Loucy (cell line): ENCODE measurements at regions not wholly inside any gene's neighbourhood (a gene's known extent, or its start where the extent isn't known, plus 50 kb on each side); places are given as distances from the start of the nearest gene placed in this dataset.

Experiments
- H2AFZ ChIP-seq: fragments of 200-600 bp; sonication (generic); 2 replicates; pipeline ENCODE4 v1.6.0; 2016; ENCODE audit warnings: antibody characterized with exemption, mild to moderate bottlenecking, low read length, moderate library complexity
- H3F3A ChIP-seq: fragments of 200-600 bp; 2 replicates; pipeline ENCODE4 v1.6.0; 2016; ENCODE audit warnings: antibody characterized with exemption, low read depth, mild to moderate bottlenecking
- H3K27me3 ChIP-seq: fragments of 200-600 bp; sonication (generic); 2 replicates; pipeline ENCODE4 v1.6.1; 2014; ENCODE audit warnings: low read length, mild to moderate bottlenecking; ENCODE audit not compliant: insufficient read depth, poor library complexity, severe bottlenecking
- H3K36me3 ChIP-seq: fragments of 200-600 bp; sonication (generic); 2 replicates; pipeline ENCODE4 v1.6.1; 2016; ENCODE audit warnings: low read length; ENCODE audit not compliant: insufficient read depth
- H3K4me1 ChIP-seq: fragments of 200-600 bp; sonication (generic); 2 replicates; pipeline ENCODE4 v1.5.1; 2014; ENCODE audit warnings: low read length, mild to moderate bottlenecking; ENCODE audit not compliant: insufficient read depth, poor library complexity, severe bottlenecking
- H3K4me2 ChIP-seq: fragments of 200-600 bp; sonication (generic); 2 replicates; pipeline ENCODE4 v1.6.0; 2014; ENCODE audit warnings: antibody characterized with exemption, low read length, low read depth, mild to moderate bottlenecking; ENCODE audit not compliant: poor library complexity, severe bottlenecking
- H3K4me3 ChIP-seq: fragments of 200-600 bp; sonication (generic); 2 replicates; pipeline ENCODE4 v1.5.1; 2014; ENCODE audit warnings: low read length, mild to moderate bottlenecking, mixed read lengths; ENCODE audit not compliant: poor library complexity, severe bottlenecking
- H3K79me2 ChIP-seq: fragments of 200-600 bp; sonication (generic); 2 replicates; pipeline ENCODE4 v1.6.1; 2014; ENCODE audit warnings: low read length; ENCODE audit not compliant: insufficient read depth
- H3K9ac ChIP-seq: fragments of 200-600 bp; sonication (generic); 2 replicates; pipeline ENCODE4 v1.6.0; 2014; ENCODE audit warnings: mild to moderate bottlenecking, low read depth, low read length, moderate library complexity; ENCODE audit not compliant: poor library complexity, severe bottlenecking
- H3K9me2 ChIP-seq: fragments of 200-600 bp; sonication (generic); replicated peaks from 2 replicates; pipeline ENCODE4 v1.6.1; 2016; ENCODE audit warnings: low read depth, low read length, mixed read lengths
- H3K9me3 ChIP-seq: fragments of 200-600 bp; sonication (generic); 2 replicates; pipeline ENCODE4 v1.6.1; 2014; ENCODE audit warnings: mild to moderate bottlenecking, antibody characterized with exemption, low read length, low read depth; ENCODE audit not compliant: insufficient read depth
- H4K20me1 ChIP-seq: fragments of 200-600 bp; sonication (generic); 2 replicates; pipeline ENCODE4 v1.6.0; 2014; ENCODE audit warnings: antibody characterized with exemption, low read length, mild to moderate bottlenecking; ENCODE audit not compliant: insufficient read depth, poor library complexity, severe bottlenecking
- EZH2phosphoT487 ChIP-seq: fragments of 200-600 bp; IDR thresholded peaks from 2 replicates; pipeline ENCODE4 v1.6.1; 2018; ENCODE audit warnings: antibody characterized with exemption, mild to moderate bottlenecking, moderate library complexity, borderline replicate concordance
- TF ChIP-seq, protein P1 (sequence below): fragments of 200-600 bp; sonication (generic); conservative IDR thresholded peaks from 2 replicates; pipeline ENCODE4 v1.5.1; 2014; ENCODE audit warnings: mild to moderate bottlenecking, antibody characterized with exemption, low read length

DNA sequence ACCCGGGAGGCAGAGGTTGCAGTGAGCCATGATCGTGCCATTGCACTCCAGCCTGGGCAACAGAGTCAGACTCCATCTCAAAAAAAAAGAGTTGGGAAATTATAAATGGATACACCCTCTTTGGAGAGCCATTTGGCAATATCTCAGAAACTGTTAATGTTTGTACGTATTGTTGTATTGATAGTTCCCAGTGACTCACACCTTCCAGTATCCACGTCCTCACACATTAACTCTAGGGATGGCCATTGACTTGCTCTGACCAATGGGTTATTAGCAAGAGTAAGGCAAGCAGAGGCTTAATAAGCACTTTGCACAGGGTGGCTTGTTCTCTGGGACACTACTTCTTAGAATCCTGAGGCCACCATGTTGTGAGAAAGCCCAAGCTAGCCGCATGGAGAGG is 107.6 kb upstream of the LHX1 start:
- no peaks in the 10 kb centered on the region for H3K79me2 ChIP-seq
- no peak overlapping the region for H3K4me2 ChIP-seq
- no peaks in the 10 kb centered on the region for H3F3A ChIP-seq
- no peak overlapping the region for H3K9ac ChIP-seq
- no peaks in the 10 kb centered on the region for H3K4me1 ChIP-seq
- no peaks in the 10 kb centered on the region for H3K9me3 ChIP-seq
- H3K27me3 ChIP-seq: no peaks in the 10 kb centered on the region
- no peaks in the 10 kb centered on the region for H3K36me3 ChIP-seq
- H3K4me3 ChIP-seq: no peak overlapping the region
- no peaks in the 10 kb centered on the region for H4K20me1 ChIP-seq
- TF ChIP-seq EZH2phosphoT487: no peak
- TF ChIP-seq, protein P1, sequence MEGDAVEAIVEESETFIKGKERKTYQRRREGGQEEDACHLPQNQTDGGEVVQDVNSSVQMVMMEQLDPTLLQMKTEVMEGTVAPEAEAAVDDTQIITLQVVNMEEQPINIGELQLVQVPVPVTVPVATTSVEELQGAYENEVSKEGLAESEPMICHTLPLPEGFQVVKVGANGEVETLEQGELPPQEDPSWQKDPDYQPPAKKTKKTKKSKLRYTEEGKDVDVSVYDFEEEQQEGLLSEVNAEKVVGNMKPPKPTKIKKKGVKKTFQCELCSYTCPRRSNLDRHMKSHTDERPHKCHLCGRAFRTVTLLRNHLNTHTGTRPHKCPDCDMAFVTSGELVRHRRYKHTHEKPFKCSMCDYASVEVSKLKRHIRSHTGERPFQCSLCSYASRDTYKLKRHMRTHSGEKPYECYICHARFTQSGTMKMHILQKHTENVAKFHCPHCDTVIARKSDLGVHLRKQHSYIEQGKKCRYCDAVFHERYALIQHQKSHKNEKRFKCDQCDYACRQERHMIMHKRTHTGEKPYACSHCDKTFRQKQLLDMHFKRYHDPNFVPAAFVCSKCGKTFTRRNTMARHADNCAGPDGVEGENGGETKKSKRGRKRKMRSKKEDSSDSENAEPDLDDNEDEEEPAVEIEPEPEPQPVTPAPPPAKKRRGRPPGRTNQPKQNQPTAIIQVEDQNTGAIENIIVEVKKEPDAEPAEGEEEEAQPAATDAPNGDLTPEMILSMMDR: no peak
- H3K9me2 ChIP-seq: no peaks in the 10 kb centered on the region
- H2AFZ ChIP-seq: no peak overlapping the region

DNA sequence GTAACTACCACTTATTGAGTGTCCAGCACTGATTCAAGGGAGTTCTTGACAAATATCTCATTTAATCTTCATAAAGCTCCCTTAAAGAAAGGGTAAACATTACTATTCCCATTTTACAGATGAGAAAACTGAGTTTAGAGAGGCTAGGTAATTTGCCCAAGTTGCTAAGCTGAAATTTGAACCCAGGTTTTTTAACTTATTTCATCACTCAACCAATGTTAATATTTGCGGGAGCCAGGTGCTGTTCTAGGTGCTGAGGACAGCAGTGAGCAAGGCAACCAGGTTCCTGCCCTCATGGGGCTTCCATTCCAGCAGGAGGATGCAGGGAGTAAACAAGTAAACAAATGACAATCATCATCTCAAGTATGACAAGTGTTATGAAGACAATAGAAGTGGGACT is 104.0 kb upstream of the LHX1 start:
- H3K9me3 ChIP-seq: no peaks in the 10 kb centered on the region
- no peak overlapping the region for H3K9ac ChIP-seq
- no peak overlapping the region for H3K4me3 ChIP-seq
- no peaks in the 10 kb centered on the region for H4K20me1 ChIP-seq
- no peaks in the 10 kb centered on the region for H3K79me2 ChIP-seq
- H3K4me1 ChIP-seq: no peaks in the 10 kb centered on the region
- H3F3A ChIP-seq: no peaks in the 10 kb centered on the region
- no peak overlapping the region for H3K4me2 ChIP-seq
- no peak for TF ChIP-seq EZH2phosphoT487
- TF ChIP-seq, protein P1: no peak
- H3K27me3 ChIP-seq: no peaks in the 10 kb centered on the region
- H3K36me3 ChIP-seq: no peaks in the 10 kb centered on the region
- no peaks in the 10 kb centered on the region for H3K9me2 ChIP-seq
- H2AFZ ChIP-seq: no peak overlapping the region

DNA sequence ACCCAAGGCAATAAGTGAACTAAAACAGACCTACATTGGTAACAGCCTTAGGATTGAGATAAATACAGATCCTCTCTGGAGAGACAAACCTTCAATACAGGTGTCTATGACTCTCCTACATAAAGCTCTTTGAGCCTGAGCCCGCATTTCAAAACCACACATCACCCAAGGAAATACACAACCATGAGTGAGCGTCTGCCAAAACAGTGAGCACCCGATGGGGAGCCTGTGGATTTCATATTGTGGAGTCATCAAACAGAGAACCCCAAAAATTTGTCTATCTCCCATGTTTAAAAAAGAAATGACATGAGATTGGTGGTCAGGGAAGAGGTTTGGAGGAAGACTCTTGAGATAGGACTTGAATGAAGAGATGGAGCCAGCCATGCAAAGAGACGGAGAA is 102.2 kb upstream of the LHX1 start:
- Histone ChIP-seq H3K4me2 (no peak overlapping the region), H3K9me3 (no peaks in the 10 kb centered on the region), H3K9ac (no peak overlapping the region), H3K4me1 (no peaks in the 10 kb centered on the region), H3K27me3 (no peaks in the 10 kb centered on the region), H4K20me1 (no peaks in the 10 kb centered on the region), H3K36me3 (no peaks in the 10 kb centered on the region), H2AFZ (no peak overlapping the region), H3K4me3 (no peak overlapping the region), H3F3A (no peaks in the 10 kb centered on the region), H3K9me2 (no peaks in the 10 kb centered on the region), H3K79me2 (no peaks in the 10 kb centered on the region)
- TF ChIP-seq, protein P1: no peak
- TF ChIP-seq EZH2phosphoT487: no peak
